COLO829 (cell line): ENCODE measurements at regions not wholly inside any gene's neighbourhood (a gene's known extent, or its start where the extent isn't known, plus 50 kb on each side); places are given as distances from the start of the nearest gene placed in this dataset.

ENCODE experiments used
- DNase-seq: peaks from one replicate; pipeline ENCODE4 v3.0.0; 2012; ENCODE audit warnings: low spot score

- no peak for DNase-seq
These were observed 192.0 kb downstream of the PIK3R1 start for GRCh38 chr5:68407311-68408239.

- no peak for DNase-seq
These were observed 192.9 kb downstream of the PIK3R1 start for GRCh38 chr5:68408345-68408871.

- DNase-seq = no peak
These were observed 193.7 kb downstream of the PIK3R1 start for GRCh38 chr5:68409259-68409658.

- DNase-seq = no peak
These were observed 195.6 kb downstream of the PIK3R1 start for GRCh38 chr5:68411161-68411560.

- peak; percentile 6 for DNase-seq
These were observed 199.9 kb downstream of the PIK3R1 start for GRCh38 chr5:68415177-68416085.

GRCh38 chr5:68416714-68417113 is 201.2 kb downstream of the PIK3R1 start:
- DNase-seq = no peak

GRCh38 chr5:68418201-68418600 is 202.6 kb downstream of the PIK3R1 start:
- DNase-seq = no peak

- no peak for DNase-seq
These were observed 203.1 kb downstream of the PIK3R1 start for GRCh38 chr5:68418680-68419079.

- no peak for DNase-seq
These were observed 203.6 kb downstream of the PIK3R1 start for GRCh38 chr5:68419081-68419636.

GRCh38 chr5:68419637-68420452 is 204.3 kb downstream of the PIK3R1 start:
- DNase-seq = no peak

- DNase-seq = no peak
These were observed 205.2 kb downstream of the PIK3R1 start for GRCh38 chr5:68420476-68421344.

GRCh38 chr5:68421485-68422220 is 206.1 kb downstream of the PIK3R1 start:
- no peak for DNase-seq

GRCh38 chr5:68423154-68423811 is 207.7 kb downstream of the PIK3R1 start:
- no peak for DNase-seq

- no peak for DNase-seq
These were observed 209.4 kb downstream of the PIK3R1 start for GRCh38 chr5:68424799-68425537.

- no peak for DNase-seq
These were observed 211.0 kb downstream of the PIK3R1 start for GRCh38 chr5:68426586-68426985.

- no peak for DNase-seq
These were observed 212.8 kb downstream of the PIK3R1 start for GRCh38 chr5:68428231-68428811.

GRCh38 chr5:68429510-68429909 is 214.0 kb downstream of the PIK3R1 start:
- no peak for DNase-seq

- DNase-seq = no peak
These were observed 214.7 kb downstream of the PIK3R1 start for GRCh38 chr5:68430279-68430678.
